ENCODE measurements at regions not wholly inside any gene's neighbourhood (a gene's known extent, or its start where the extent isn't known, plus 50 kb on each side); places are given as distances from the start of the nearest gene placed in this dataset.

GRCh38 chr15:29425864-29426263, 156.2 kb upstream of the NSMCE3 start:
- no peak for TF ChIP-seq CTCF (IDR thresholded peaks at IDR 0.05)
- TF ChIP-seq POLR2A (IDR thresholded peaks at IDR 0.05): no peak
